ENCODE measurements at regions not wholly inside any gene's neighbourhood (a gene's known extent, or its start where the extent isn't known, plus 50 kb on each side); places are given as distances from the start of the nearest gene placed in this dataset.

GRCh38 chr14:97878727-97879126 is 1081.5 kb downstream of the VRK1 start:
- Histone ChIP-seq H3K4me3 (ENCODE audit: low read length) (no peak overlapping the region), H3K9me3 (ENCODE audit: control insufficient read depth, low read length) (no peaks in the 10 kb centered on the region), H3K27ac (ENCODE audit: low read depth, low read length) (no peak overlapping the region), H3K36me3 (ENCODE audit: control insufficient read depth, insufficient read depth, low read length) (no peaks in the 10 kb centered on the region), H3K27me3 (ENCODE audit: control insufficient read depth, insufficient read depth, low read length, poor library complexity, severe bottlenecking) (no peaks in the 10 kb centered on the region), H3K9ac (ENCODE audit: extremely low read depth, low read length, poor library complexity, severe bottlenecking) (no peak overlapping the region), H3K4me1 (ENCODE audit: control insufficient read depth, insufficient read depth, low read length) (no peaks in the 10 kb centered on the region)
- no peaks in the 10 kb centered on the region for H3K27me3 Mint-ChIP-seq (ENCODE audit: insufficient read depth)
- WGBS, 2 experiments (ENCODE audit: insufficient coverage in 1 of 2, insufficient read length in 1 of 2), result 91 to 92% methylated on average over 5 of the region's 5 CpGs
- H3K27ac Mint-ChIP-seq, result no peak overlapping the region
- no peaks in the 10 kb centered on the region for H3K9me3 Mint-ChIP-seq
- H3K4me1 Mint-ChIP-seq, result no peaks in the 10 kb centered on the region
- no peak overlapping the region for H3K4me3 Mint-ChIP-seq
- no peak for DNase-seq
- H3K36me3 Mint-ChIP-seq (ENCODE audit: low read depth), result no peaks in the 10 kb centered on the region
- TF ChIP-seq CTCF (conservative IDR thresholded peaks at IDR 0.05), result no peak

- Mint-ChIP-seq H3K27ac (no peak overlapping the region), H3K27me3 (ENCODE audit: insufficient read depth) (no peaks in the 10 kb centered on the region), H3K36me3 (ENCODE audit: low read depth) (no peaks in the 10 kb centered on the region), H3K4me3 (no peak overlapping the region), H3K4me1 (peaks cover 8% of the 10 kb centered on the region), H3K9me3 (no peaks in the 10 kb centered on the region)
- Histone ChIP-seq H3K27ac (ENCODE audit: low read depth, low read length) (no peak overlapping the region), H3K9me3 (ENCODE audit: control insufficient read depth, low read length) (no peaks in the 10 kb centered on the region), H3K4me3 (ENCODE audit: low read length) (no peak overlapping the region), H3K36me3 (ENCODE audit: control insufficient read depth, insufficient read depth, low read length) (no peaks in the 10 kb centered on the region), H3K27me3 (ENCODE audit: control insufficient read depth, insufficient read depth, low read length, poor library complexity, severe bottlenecking) (no peaks in the 10 kb centered on the region), H3K9ac (ENCODE audit: extremely low read depth, low read length, poor library complexity, severe bottlenecking) (no peak overlapping the region), H3K4me1 (ENCODE audit: control insufficient read depth, insufficient read depth, low read length) (no peaks in the 10 kb centered on the region)
- 95 to 97% methylated on average over 6 of the region's 6 CpGs for WGBS, 2 experiments (ENCODE audit: insufficient coverage in 1 of 2, insufficient read length in 1 of 2)
- DNase-seq, result no peak
- no peak for TF ChIP-seq CTCF (conservative IDR thresholded peaks at IDR 0.05)
Observed at GRCh38 chr14:97887690-97888089, 1090.5 kb downstream of the VRK1 start.

- no peak for TF ChIP-seq CTCF (conservative IDR thresholded peaks at IDR 0.05)
- H3K4me1 Mint-ChIP-seq, result peaks cover 8% of the 10 kb centered on the region
- H3K4me3 ChIP-seq (ENCODE audit: low read length), result no peak overlapping the region
- no peak overlapping the region for H3K9ac ChIP-seq (ENCODE audit: extremely low read depth, low read length, poor library complexity, severe bottlenecking)
- no peaks in the 10 kb centered on the region for H3K9me3 ChIP-seq (ENCODE audit: control insufficient read depth, low read length)
- H3K27me3 ChIP-seq (ENCODE audit: control insufficient read depth, insufficient read depth, low read length, poor library complexity, severe bottlenecking), result no peaks in the 10 kb centered on the region
- H3K36me3 Mint-ChIP-seq (ENCODE audit: low read depth), result no peaks in the 10 kb centered on the region
- 92% methylated on average over 5 of the region's 5 CpGs; no CpG with 5 or more reads in 1 of the 2 experiments for WGBS, 2 experiments (ENCODE audit: insufficient coverage in 1 of 2, insufficient read length in 1 of 2)
- no peaks in the 10 kb centered on the region for H3K27me3 Mint-ChIP-seq (ENCODE audit: insufficient read depth)
- no peak overlapping the region for H3K4me3 Mint-ChIP-seq
- no peaks in the 10 kb centered on the region for H3K9me3 Mint-ChIP-seq
- no peaks in the 10 kb centered on the region for H3K36me3 ChIP-seq (ENCODE audit: control insufficient read depth, insufficient read depth, low read length)
- no peak overlapping the region for H3K27ac ChIP-seq (ENCODE audit: low read depth, low read length)
- H3K4me1 ChIP-seq (ENCODE audit: control insufficient read depth, insufficient read depth, low read length), result no peaks in the 10 kb centered on the region
- H3K27ac Mint-ChIP-seq, result no peak overlapping the region
- no peak for DNase-seq
Observed at GRCh38 chr14:97888331-97888730, 1091.1 kb downstream of the VRK1 start.

Data from endodermal cell (in vitro differentiated cells).